HEK293 (cell line): ENCODE measurements at regions not wholly inside any gene's neighbourhood (a gene's known extent, or its start where the extent isn't known, plus 50 kb on each side); places are given as distances from the start of the nearest gene placed in this dataset.

Source experiments
- CTCF ChIA-PET: fragments of 350-600 bp; formaldehyde crosslinking; extraction: SDS; loops from one replicate; lab custom pipeline; 2021; ENCODE audit warnings: antibody characterized with exemption; lab: Yijun Ruan, JAX
- POLR2A ChIA-PET: fragments of 300-600 bp; formaldehyde crosslinking; extraction: SDS; loops from one replicate; lab custom pipeline; 2020; ENCODE audit warnings: antibody characterized with exemption, inconsistent platforms; lab: Yijun Ruan, JAX
- H3K27ac ChIP-seq: fragments of 200-500 bp; sonication (Bioruptor generic); 2 replicates; pipeline ENCODE4 v1.5.1; 2014; ENCODE audit warnings: low read depth, low read length, control low read depth, inconsistent platforms; ENCODE audit errors: extremely low read depth
- H3K36me3 ChIP-seq, 2 experiments: fragments of 200-500 bp in 1 of 2; sonication (Bioruptor generic) in 1 of 2; 1 replicate in 1 of 2; 2 replicates in 1 of 2; pipeline ENCODE4 v1.5.1; 2014 to 2017; ENCODE audit warnings: inconsistent platforms in 2 of 2, low read length in 2 of 2; ENCODE audit not compliant: control insufficient read depth in 2 of 2, insufficient read depth in 1 of 2
- H3K4me1 ChIP-seq: fragments of 200-500 bp; sonication (Bioruptor generic); 2 replicates; pipeline ENCODE4 v1.5.1; 2014; ENCODE audit warnings: mild to moderate bottlenecking, low read length, inconsistent platforms; ENCODE audit not compliant: control insufficient read depth, insufficient read depth
- H3K4me3 ChIP-seq: 2 replicates; pipeline ENCODE4 v1.5.1; 2011; ENCODE audit warnings: low read depth, mild to moderate bottlenecking, control low read depth, low read length, moderate library complexity
- H3K9me3 ChIP-seq: fragments of 200-500 bp; sonication (Bioruptor generic); 2 replicates; pipeline ENCODE4 v1.5.1; 2014; ENCODE audit warnings: low read depth, low read length, inconsistent platforms; ENCODE audit not compliant: control insufficient read depth, insufficient read depth
- CTCF ChIP-seq: fragments of 450-650 bp; formaldehyde crosslinking; IDR thresholded peaks from 2 replicates; pipeline ENCODE4 v1.5.1; 2016; ENCODE audit warnings: missing biosample characterization, missing genetic modification characterization
- FEZF1 ChIP-seq: fragments of 450-650 bp; formaldehyde crosslinking; IDR thresholded peaks from 2 replicates; pipeline ENCODE4 v1.5.1; 2016; ENCODE audit warnings: missing biosample characterization, missing genetic modification characterization
- KLF10 ChIP-seq: fragments of 450-650 bp; IDR thresholded peaks from 2 replicates; pipeline ENCODE4 v1.5.1; 2018; ENCODE audit warnings: missing biosample characterization, mild to moderate bottlenecking, missing genetic modification characterization
- KLF16 ChIP-seq: fragments of 450-650 bp; formaldehyde crosslinking; IDR thresholded peaks from 2 replicates; pipeline ENCODE4 v1.5.1; 2017; ENCODE audit warnings: missing biosample characterization, missing genetic modification characterization
- ZEB2 ChIP-seq: fragments of 450-650 bp; formaldehyde crosslinking; IDR thresholded peaks from 2 replicates; pipeline ENCODE4 v1.5.1; 2016; ENCODE audit warnings: missing biosample characterization, missing genetic modification characterization
- ZNF175 ChIP-seq: fragments of 450-650 bp; formaldehyde crosslinking; IDR thresholded peaks from 2 replicates; pipeline ENCODE4 v1.5.1; 2016; ENCODE audit warnings: missing biosample characterization, missing genetic modification characterization
- ZNF24 ChIP-seq: fragments of 450-650 bp; formaldehyde crosslinking; IDR thresholded peaks from 2 replicates; pipeline ENCODE4 v1.5.1; 2016; ENCODE audit warnings: missing biosample characterization, missing genetic modification characterization
- ZNF274 ChIP-seq, 2 experiments: fragments of 200-500 bp in 1 of 2; fragments of 450-650 bp in 1 of 2; sonication (Bioruptor generic) in 1 of 2; formaldehyde crosslinking in 1 of 2; IDR thresholded peaks; 2 replicates each; pipeline versions ENCODE4 v1.5.1 to v1.6.1; 2014 to 2016; ENCODE audit warnings: borderline replicate concordance in 1 of 2, inconsistent platforms in 1 of 2, low read length in 1 of 2, missing biosample characterization in 1 of 2, missing genetic modification characterization in 1 of 2
- ZNF354C ChIP-seq: fragments of 450-650 bp; formaldehyde crosslinking; IDR thresholded peaks from 2 replicates; pipeline ENCODE4 v1.5.1; 2016; ENCODE audit warnings: missing biosample characterization, missing genetic modification characterization, low read depth, borderline replicate concordance
- ZNF391 ChIP-seq: fragments of 450-650 bp; formaldehyde crosslinking; IDR thresholded peaks from 2 replicates; pipeline ENCODE4 v1.5.1; 2016; ENCODE audit warnings: low read depth, missing biosample characterization, missing genetic modification characterization, borderline replicate concordance
- ZNF426 ChIP-seq: fragments of 450-650 bp; formaldehyde crosslinking; IDR thresholded peaks from 2 replicates; pipeline ENCODE4 v1.5.1; 2017; ENCODE audit warnings: missing biosample characterization, missing genetic modification characterization, mild to moderate bottlenecking, inconsistent platforms, moderate library complexity
- ZNF529 ChIP-seq: fragments of 450-650 bp; formaldehyde crosslinking; IDR thresholded peaks from 2 replicates; pipeline ENCODE4 v1.5.1; 2017; ENCODE audit warnings: missing genetic modification characterization, missing biosample characterization; ENCODE audit not compliant: insufficient replicate concordance
- ZNF544 ChIP-seq: fragments of 450-650 bp; formaldehyde crosslinking; IDR thresholded peaks from 2 replicates; pipeline ENCODE4 v1.5.0; 2017; ENCODE audit warnings: missing biosample characterization, missing genetic modification characterization
- ZNF555 ChIP-seq: fragments of 450-650 bp; formaldehyde crosslinking; conservative IDR thresholded peaks from 2 replicates; pipeline ENCODE4 v1.5.1; 2017; ENCODE audit warnings: missing biosample characterization, mild to moderate bottlenecking, missing genetic modification characterization, inconsistent platforms
- ZNF571 ChIP-seq: fragments of 450-650 bp; formaldehyde crosslinking; IDR thresholded peaks from 2 replicates; pipeline ENCODE4 v1.5.0; 2017; ENCODE audit warnings: missing biosample characterization, missing genetic modification characterization
- ZNF585B ChIP-seq: fragments of 450-650 bp; formaldehyde crosslinking; IDR thresholded peaks from 2 replicates; pipeline ENCODE4 v1.5.1; 2016; ENCODE audit warnings: missing biosample characterization, missing genetic modification characterization
- ZNF624 ChIP-seq: fragments of 450-650 bp; formaldehyde crosslinking; IDR thresholded peaks from 2 replicates; pipeline ENCODE4 v1.5.1; 2017; ENCODE audit warnings: missing biosample characterization, missing genetic modification characterization
- ZNF645 ChIP-seq: fragments of 450-650 bp; formaldehyde crosslinking; IDR thresholded peaks from 2 replicates; pipeline ENCODE4; 2016; ENCODE audit warnings: missing biosample characterization, missing genetic modification characterization
- ZXDB ChIP-seq: fragments of 450-650 bp; formaldehyde crosslinking; IDR thresholded peaks from 2 replicates; pipeline ENCODE4 v1.5.1; 2016; ENCODE audit warnings: missing biosample characterization, missing genetic modification characterization
- TF ChIP-seq, protein P1 (sequence below): fragments of 450-650 bp; formaldehyde crosslinking; IDR thresholded peaks from 2 replicates; pipeline ENCODE4 v1.5.1; 2016; ENCODE audit warnings: missing biosample characterization, missing genetic modification characterization

DNA sequence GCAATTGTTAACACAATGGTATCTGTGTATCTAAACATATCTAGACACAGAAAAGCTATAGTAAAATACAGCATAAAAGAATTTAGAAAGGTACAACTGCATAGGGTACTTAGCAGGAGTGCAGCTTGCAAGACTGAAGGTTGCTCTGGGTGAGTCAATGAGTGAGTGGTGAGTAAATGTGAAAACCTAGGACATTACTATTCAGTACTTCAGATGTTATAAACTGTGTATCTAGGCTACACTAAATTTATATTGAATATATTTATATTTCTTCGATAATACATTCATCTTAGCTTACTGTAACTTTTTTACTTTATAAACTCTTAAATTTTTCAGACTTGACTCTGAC lies 409.0 kb upstream of the DCN start:
- no peaks in the 10 kb centered on the region for H3K9me3 ChIP-seq
- ChIA-PET CTCF (interaction anchor here (0.6 to 1.0 kb wide), 2 partner anchors 12 to 14 kb away, joined by 3 to 6 read pairs; no protein-coding TSS in a partner anchor), POLR2A (no interaction called here)
- no peaks in the 10 kb centered on the region for H3K4me1 ChIP-seq
- TF ChIP-seq ZNF529 (no peak), ZNF645 (tag by site-specific recombination) (no peak), ZEB2 (tag by site-specific recombination) (no peak)
- H3K27ac ChIP-seq, result no peak overlapping the region
- H3K4me3 ChIP-seq, result no peak overlapping the region
- no peaks in the 10 kb centered on the region for H3K36me3 ChIP-seq

- Histone ChIP-seq H3K4me1 (no peaks in the 10 kb centered on the region), H3K27ac (no peak overlapping the region), H3K4me3 (no peak overlapping the region), H3K36me3 (no peaks in the 10 kb centered on the region), H3K9me3 (no peaks in the 10 kb centered on the region)
- TF ChIP-seq ZNF585B (tag by site-specific recombination) (no peak), ZNF354C (tag by site-specific recombination) (no peak), ZNF544 (no peak), KLF10 (no peak), ZNF426 (tag by site-specific recombination) (no peak), ZNF175 (tag by site-specific recombination) (no peak), ZNF274 (IDR thresholded peaks at IDR 0.05; ENCODE audit: low read length) (no peak), ZNF274 (tag by site-specific recombination; IDR thresholded peaks at IDR 0.05; ENCODE audit: borderline replicate concordance) (no peak), CTCF (tag by site-specific recombination) (no peak), ZNF24 (tag by site-specific recombination) (no peak), KLF16 (tag by site-specific recombination) (no peak), ZXDB (tag by site-specific recombination) (no peak), ZNF555 (tag by site-specific recombination) (no peak)
- TF ChIP-seq, protein P1, sequence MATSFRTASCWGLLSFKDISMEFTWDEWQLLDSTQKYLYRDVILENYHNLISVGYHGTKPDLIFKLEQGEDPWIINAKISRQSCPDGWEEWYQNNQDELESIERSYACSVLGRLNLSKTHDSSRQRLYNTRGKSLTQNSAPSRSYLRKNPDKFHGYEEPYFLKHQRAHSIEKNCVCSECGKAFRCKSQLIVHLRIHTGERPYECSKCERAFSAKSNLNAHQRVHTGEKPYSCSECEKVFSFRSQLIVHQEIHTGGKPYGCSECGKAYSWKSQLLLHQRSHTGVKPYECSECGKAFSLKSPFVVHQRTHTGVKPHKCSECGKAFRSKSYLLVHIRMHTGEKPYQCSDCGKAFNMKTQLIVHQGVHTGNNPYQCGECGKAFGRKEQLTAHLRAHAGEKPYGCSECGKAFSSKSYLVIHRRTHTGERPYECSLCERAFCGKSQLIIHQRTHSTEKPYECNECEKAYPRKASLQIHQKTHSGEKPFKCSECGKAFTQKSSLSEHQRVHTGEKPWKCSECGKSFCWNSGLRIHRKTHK (tag by site-specific recombination), result no peak
- POLR2A ChIA-PET, result no interaction called here
- CTCF ChIA-PET, result interaction anchor here (0.6 to 1.0 kb wide), 2 partner anchors 12 to 13 kb away, joined by 3 to 6 read pairs; no protein-coding TSS in a partner anchor
These were observed 408.5 kb upstream of the DCN start for GRCh38 chr12:91590966-91591638.

GRCh38 chr12:91588874-91589454 lies 406.3 kb upstream of the DCN start:
- Histone ChIP-seq H3K4me3 (no peak overlapping the region), H3K9me3 (no peaks in the 10 kb centered on the region), H3K4me1 (no peaks in the 10 kb centered on the region), H3K36me3 (no peaks in the 10 kb centered on the region), H3K27ac (no peak overlapping the region)
- ChIA-PET CTCF (no interaction called here), POLR2A (no interaction called here)
- TF ChIP-seq ZNF571 (tag by site-specific recombination), result no peak
- no peak for TF ChIP-seq FEZF1 (tag by site-specific recombination)
- TF ChIP-seq ZNF391 (tag by site-specific recombination), result no peak
- TF ChIP-seq ZNF624 (tag by site-specific recombination), result no peak
